ENCODE measurements at regions not wholly inside any gene's neighbourhood (a gene's known extent, or its start where the extent isn't known, plus 50 kb on each side); places are given as distances from the start of the nearest gene placed in this dataset.

- no peak for TF ChIP-seq CTCF (IDR thresholded peaks at IDR 0.05; ENCODE audit: insufficient read depth, low read depth, low read length, missing control alignments)
- H3K4me3 ChIP-seq (ENCODE audit: low read length), result no peak overlapping the region
- DNase-seq (ENCODE audit: low read depth), result no peak
These were observed 488.5 kb downstream of the CYLC2 start for GRCh38 chr9:103483471-103484096.

- no peak overlapping the region for H3K4me3 ChIP-seq (ENCODE audit: low read length)
- no peak for DNase-seq (ENCODE audit: low read depth)
- TF ChIP-seq CTCF (IDR thresholded peaks at IDR 0.05; ENCODE audit: insufficient read depth, low read depth, low read length, missing control alignments), result no peak
These were observed 490.0 kb downstream of the CYLC2 start for GRCh38 chr9:103485138-103485537.

- TF ChIP-seq CTCF (IDR thresholded peaks at IDR 0.05; ENCODE audit: insufficient read depth, low read depth, low read length, missing control alignments), result no peak
- no peak for DNase-seq (ENCODE audit: low read depth)
- H3K4me3 ChIP-seq (ENCODE audit: low read length), result no peak overlapping the region
These were observed 519.6 kb downstream of the CYLC2 start for GRCh38 chr9:103514767-103515166.

- H3K4me3 ChIP-seq (ENCODE audit: low read length), result no peak overlapping the region
- no peak for DNase-seq (ENCODE audit: low read depth)
- TF ChIP-seq CTCF (IDR thresholded peaks at IDR 0.05; ENCODE audit: insufficient read depth, low read depth, low read length, missing control alignments), result no peak
These were observed 527.3 kb downstream of the CYLC2 start for GRCh38 chr9:103522409-103522808.

GRCh38 chr9:103530934-103531333 is 535.8 kb downstream of the CYLC2 start:
- H3K4me3 ChIP-seq (ENCODE audit: low read length), result no peak overlapping the region
- no peak for TF ChIP-seq CTCF (IDR thresholded peaks at IDR 0.05; ENCODE audit: insufficient read depth, low read depth, low read length, missing control alignments)
- DNase-seq (ENCODE audit: low read depth), result no peak

- no peak for DNase-seq (ENCODE audit: low read depth)
- TF ChIP-seq CTCF (IDR thresholded peaks at IDR 0.05; ENCODE audit: insufficient read depth, low read depth, low read length, missing control alignments), result no peak
- H3K4me3 ChIP-seq (ENCODE audit: low read length), result no peak overlapping the region
These were observed 538.2 kb downstream of the CYLC2 start for GRCh38 chr9:103533318-103533717.

GRCh38 chr9:103537426-103537825 is 542.3 kb downstream of the CYLC2 start:
- no peak overlapping the region for H3K4me3 ChIP-seq (ENCODE audit: low read length)
- DNase-seq (ENCODE audit: low read depth), result no peak
- no peak for TF ChIP-seq CTCF (IDR thresholded peaks at IDR 0.05; ENCODE audit: insufficient read depth, low read depth, low read length, missing control alignments)
